MM.1S (cell line): ENCODE measurements at regions not wholly inside any gene's neighbourhood (a gene's known extent, or its start where the extent isn't known, plus 50 kb on each side); places are given as distances from the start of the nearest gene placed in this dataset.

Experiments
- DNase-seq: peaks from one replicate; pipeline ENCODE4 v3.0.0-alpha.2; 2015
- H2AFZ ChIP-seq: fragments of 300-600 bp; sonication (generic); 2 replicates; pipeline ENCODE4 v1.6.0; 2016; ENCODE audit warnings: antibody characterized with exemption, low read length
- H3F3A ChIP-seq: fragments of 300-600 bp; sonication (generic); 2 replicates; pipeline ENCODE4 v1.6.1; 2016; ENCODE audit warnings: mild to moderate bottlenecking, antibody characterized with exemption, low read length, moderate library complexity, mixed read lengths; ENCODE audit not compliant: insufficient read depth
- H3K27ac ChIP-seq: fragments of 300-600 bp; sonication (generic); 2 replicates; pipeline ENCODE4 v1.5.1; 2016; ENCODE audit warnings: mild to moderate bottlenecking, low read length
- H3K27me3 ChIP-seq: fragments of 300-600 bp; sonication (generic); replicated peaks from 2 replicates; pipeline ENCODE4 v1.6.0; 2016; ENCODE audit warnings: low read length; ENCODE audit not compliant: insufficient read depth
- H3K36me3 ChIP-seq: fragments of 300-600 bp; sonication (generic); replicated peaks from 2 replicates; pipeline ENCODE4 v1.6.1; 2016; ENCODE audit warnings: mild to moderate bottlenecking, low read length, mixed read lengths; ENCODE audit not compliant: insufficient read depth
- H3K4me1 ChIP-seq: fragments of 300-600 bp; sonication (generic); 2 replicates; pipeline ENCODE4 v1.6.1; 2016; ENCODE audit warnings: low read length, mixed read lengths
- H3K4me2 ChIP-seq: fragments of 300-600 bp; sonication (generic); 2 replicates; pipeline ENCODE4 v1.6.0; 2016; ENCODE audit warnings: low read depth, low read length
- H3K4me3 ChIP-seq: fragments of 300-600 bp; sonication (generic); 2 replicates; pipeline ENCODE4 v1.5.1; 2016; ENCODE audit warnings: low read length, mixed read lengths
- H3K79me2 ChIP-seq: fragments of 300-600 bp; sonication (generic); 2 replicates; pipeline ENCODE4 v1.6.1; 2016; ENCODE audit warnings: mixed run types, low read length, mixed read lengths
- H3K9ac ChIP-seq: fragments of 300-600 bp; sonication (generic); 2 replicates; pipeline ENCODE4 v1.6.1; 2016; ENCODE audit warnings: low read length, mixed read lengths
- H3K9me2 ChIP-seq: fragments of 300-600 bp; sonication (generic); replicated peaks from 2 replicates; pipeline ENCODE4 v1.6.1; 2016; ENCODE audit warnings: mild to moderate bottlenecking, low read length, mixed read lengths; ENCODE audit not compliant: insufficient read depth
- H3K9me3 ChIP-seq: fragments of 300-600 bp; sonication (generic); replicated peaks from 2 replicates; pipeline ENCODE4 v1.6.1; 2016; ENCODE audit warnings: mild to moderate bottlenecking, low read length, mixed read lengths; ENCODE audit not compliant: insufficient read depth
- H4K20me1 ChIP-seq: fragments of 300-600 bp; sonication (generic); 2 replicates; pipeline ENCODE4 v1.6.1; 2016; ENCODE audit warnings: mild to moderate bottlenecking, low read length, moderate library complexity, mixed read lengths; ENCODE audit not compliant: insufficient read depth
- CTCF ChIP-seq: fragments of 300-600 bp; sonication (generic); IDR thresholded peaks from 2 replicates; pipeline ENCODE4 v1.5.1; 2016; ENCODE audit warnings: antibody characterized with exemption, low read length, mixed read lengths
- EZH2 ChIP-seq: fragments of 300-600 bp; sonication (generic); optimal IDR thresholded peaks from 2 replicates; pipeline ENCODE3; 2017; ENCODE audit warnings: low read depth, mild to moderate bottlenecking, antibody characterized with exemption, low read length, mixed read lengths
- EZH2phosphoT487 ChIP-seq: fragments of 300-600 bp; sonication (generic); IDR thresholded peaks from 2 replicates; pipeline ENCODE4 v1.6.1; 2018; ENCODE audit warnings: antibody characterized with exemption, low read length

DNA sequence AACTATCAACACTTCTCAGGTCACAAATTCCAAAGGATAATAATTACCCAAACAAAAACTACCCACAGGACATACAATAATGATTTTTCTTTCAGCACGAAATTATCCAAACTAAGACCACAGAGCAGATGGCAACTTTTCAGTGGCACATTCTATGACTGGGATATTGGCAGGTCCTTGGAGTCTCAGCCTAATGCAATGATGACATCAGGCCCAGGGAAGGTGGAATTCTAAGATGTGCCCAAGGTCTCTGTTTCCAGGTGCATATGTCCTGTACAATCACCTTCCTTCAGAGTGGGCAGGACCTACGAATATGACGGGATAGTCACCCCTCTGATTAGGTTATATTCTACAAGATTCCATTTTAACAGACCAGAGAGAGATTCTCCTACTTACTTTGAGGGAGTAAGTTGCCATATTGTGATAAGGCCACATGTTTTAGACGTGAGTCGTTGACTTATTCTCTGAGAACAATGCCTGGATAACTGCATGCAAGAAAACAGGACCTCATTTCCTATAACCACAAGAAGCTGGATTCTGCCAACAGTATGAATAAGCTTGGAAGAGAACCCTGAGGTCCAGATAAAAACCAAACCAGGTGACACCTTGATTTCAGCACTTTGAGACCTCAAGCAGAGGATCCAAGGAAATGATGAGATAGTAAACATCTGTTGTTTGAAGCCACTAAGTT is 69.9 kb downstream of the ZC3H11B start:
- no peak for DNase-seq
- H3K9me2 ChIP-seq = no peaks in the 10 kb centered on the region
- H3K36me3 ChIP-seq = no peaks in the 10 kb centered on the region
- no peak overlapping the region for H2AFZ ChIP-seq
- H3K27me3 ChIP-seq = no peaks in the 10 kb centered on the region
- no peaks in the 10 kb centered on the region for H4K20me1 ChIP-seq
- H3F3A ChIP-seq = no peaks in the 10 kb centered on the region
- no peaks in the 10 kb centered on the region for H3K9me3 ChIP-seq
- TF ChIP-seq CTCF (no peak), EZH2 (no peak), EZH2phosphoT487 (no peak)
- H3K9ac ChIP-seq = no peak overlapping the region
- no peak overlapping the region for H3K4me3 ChIP-seq
- no peak overlapping the region for H3K27ac ChIP-seq
- no peak overlapping the region for H3K4me2 ChIP-seq
- no peaks in the 10 kb centered on the region for H3K4me1 ChIP-seq
- H3K79me2 ChIP-seq = no peaks in the 10 kb centered on the region

- no peaks in the 10 kb centered on the region for H3K9me2 ChIP-seq
- no peak overlapping the region for H3K4me3 ChIP-seq
- no peak for DNase-seq
- H3K9ac ChIP-seq = no peak overlapping the region
- no peaks in the 10 kb centered on the region for H3F3A ChIP-seq
- no peaks in the 10 kb centered on the region for H4K20me1 ChIP-seq
- no peak overlapping the region for H2AFZ ChIP-seq
- no peak overlapping the region for H3K27ac ChIP-seq
- H3K4me1 ChIP-seq = no peaks in the 10 kb centered on the region
- no peak overlapping the region for H3K4me2 ChIP-seq
- no peaks in the 10 kb centered on the region for H3K79me2 ChIP-seq
- H3K9me3 ChIP-seq = no peaks in the 10 kb centered on the region
- no peaks in the 10 kb centered on the region for H3K36me3 ChIP-seq
- H3K27me3 ChIP-seq = no peaks in the 10 kb centered on the region
- TF ChIP-seq CTCF = no peak
- TF ChIP-seq EZH2 = no peak
- TF ChIP-seq EZH2phosphoT487 = no peak
These were observed 71.0 kb downstream of the ZC3H11B start for GRCh38 chr1:219541946-219542345.

DNA sequence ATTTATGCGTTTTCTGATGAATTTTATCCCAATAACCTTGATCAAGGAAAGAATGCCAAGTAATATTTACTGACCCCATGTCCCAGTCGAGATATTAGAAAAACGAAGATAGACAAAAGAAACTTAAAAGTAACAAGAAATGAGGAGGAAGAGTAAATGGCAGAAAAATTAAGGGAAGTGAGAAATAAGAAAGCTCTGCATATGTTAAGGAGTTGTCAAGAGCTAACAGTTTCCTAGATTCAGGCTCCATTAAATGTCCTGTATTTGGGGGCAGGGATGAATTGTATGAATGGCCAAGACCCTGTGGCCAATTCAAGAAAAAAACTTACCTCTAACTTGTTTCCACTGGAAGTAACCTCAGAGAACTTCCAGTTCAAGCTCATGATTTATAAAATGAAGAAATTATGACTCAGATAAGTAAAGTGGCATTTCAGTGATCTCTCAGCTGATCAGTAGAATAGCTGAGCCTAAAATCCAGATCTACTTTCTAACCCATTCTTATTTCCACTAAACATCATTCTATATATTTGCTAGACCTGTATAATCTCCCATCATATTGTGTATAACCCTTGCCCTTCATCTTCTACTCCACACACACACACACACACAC is 73.2 kb downstream of the ZC3H11B start:
- H3K79me2 ChIP-seq = no peaks in the 10 kb centered on the region
- TF ChIP-seq CTCF = no peak
- TF ChIP-seq EZH2phosphoT487 = no peak
- TF ChIP-seq EZH2 = no peak
- H3K9ac ChIP-seq = no peak overlapping the region
- no peak overlapping the region for H2AFZ ChIP-seq
- H3K4me1 ChIP-seq = no peaks in the 10 kb centered on the region
- no peak overlapping the region for H3K27ac ChIP-seq
- H4K20me1 ChIP-seq = no peaks in the 10 kb centered on the region
- H3K27me3 ChIP-seq = no peaks in the 10 kb centered on the region
- H3K9me3 ChIP-seq = no peaks in the 10 kb centered on the region
- no peak overlapping the region for H3K4me2 ChIP-seq
- DNase-seq = no peak
- no peaks in the 10 kb centered on the region for H3K9me2 ChIP-seq
- H3K36me3 ChIP-seq = no peaks in the 10 kb centered on the region
- H3K4me3 ChIP-seq = no peak overlapping the region
- H3F3A ChIP-seq = no peaks in the 10 kb centered on the region
